HepG2 (cell line): ENCODE measurements at regions not wholly inside any gene's neighbourhood (a gene's known extent, or its start where the extent isn't known, plus 50 kb on each side); places are given as distances from the start of the nearest gene placed in this dataset.

ENCODE experiments used
- CHD2 ChIP-seq: IDR thresholded peaks from 2 replicates; pipeline ENCODE4 v1.6.1; 2011; ENCODE audit warnings: low read depth, low read length, improper control_type of control experiment
- EP300 ChIP-seq, 3 experiments: sonication (generic) in 1 of 3; formaldehyde crosslinking in 1 of 3; IDR thresholded peaks; 2 replicates each; pipeline versions ENCODE4 v1.5.1 to v1.6.1; 2011 to 2020; ENCODE audit warnings: low read depth in 2 of 3, low read length in 2 of 3, borderline replicate concordance in 1 of 3, improper control_type of control experiment in 1 of 3, mild to moderate bottlenecking in 1 of 3, missing genetic modification reagents in 1 of 3, moderate library complexity in 1 of 3
- EZH2 ChIP-seq: conservative IDR thresholded peaks from 2 replicates; pipeline ENCODE4 v1.6.1; 2012; ENCODE audit warnings: mild to moderate bottlenecking, low read depth, low read length, moderate library complexity
- FOXJ3 ChIP-seq: sonication (generic); formaldehyde crosslinking; IDR thresholded peaks from 2 replicates; pipeline ENCODE4 v1.4.0; 2020; ENCODE audit warnings: missing genetic modification reagents, mild to moderate bottlenecking, borderline replicate concordance
- GABPA ChIP-seq, 2 experiments: IDR thresholded peaks; 2 replicates each; pipeline ENCODE4 v1.6.1; 2011 to 2016; ENCODE audit warnings: low read depth in 2 of 2, low read length in 1 of 2, missing biosample characterization in 1 of 2, missing genetic modification characterization in 1 of 2
- GATAD2A ChIP-seq: IDR thresholded peaks from 2 replicates; pipeline ENCODE4 v1.6.1; 2016
- MYC ChIP-seq: sonication (generic); formaldehyde crosslinking; IDR thresholded peaks from 2 replicates; pipeline ENCODE4 v1.9.0; 2021; ENCODE audit warnings: missing genetic modification reagents, borderline replicate concordance
- NFATC3 ChIP-seq: sonication (generic); formaldehyde crosslinking; IDR thresholded peaks from 2 replicates; pipeline ENCODE4 v1.5.1; 2020; ENCODE audit warnings: mild to moderate bottlenecking, missing genetic modification reagents
- NR2F1 ChIP-seq, 2 experiments: fragments of 450-650 bp in 1 of 2; formaldehyde crosslinking in 1 of 2; IDR thresholded peaks; 2 replicates each; pipeline versions ENCODE4 v1.5.0 to v1.6.1; 2016 to 2020; ENCODE audit warnings: mild to moderate bottlenecking in 1 of 2, missing compliant biosample characterization in 1 of 2, missing genetic modification reagents in 1 of 2, moderate library complexity in 1 of 2
- SMYD3 ChIP-seq: sonication (generic); formaldehyde crosslinking; IDR thresholded peaks from 2 replicates; pipeline ENCODE4 v1.8.1; 2023; ENCODE audit warnings: mild to moderate bottlenecking, missing genetic modification reagents
- ZNF343 ChIP-seq: sonication (generic); formaldehyde crosslinking; IDR thresholded peaks from 2 replicates; pipeline ENCODE4 v1.4.0; 2020; ENCODE audit warnings: mild to moderate bottlenecking, missing genetic modification reagents
- ZSCAN9 ChIP-seq: IDR thresholded peaks from 2 replicates; pipeline ENCODE4 v1.6.1; 2016; ENCODE audit warnings: borderline replicate concordance
- TF ChIP-seq, protein P1 (sequence below): sonication (generic); formaldehyde crosslinking; IDR thresholded peaks from 2 replicates; pipeline ENCODE4 v1.4.0; 2020; ENCODE audit warnings: missing genetic modification reagents, borderline replicate concordance
- TF ChIP-seq, protein P2 (sequence below): sonication (generic); formaldehyde crosslinking; IDR thresholded peaks from 2 replicates; pipeline ENCODE4 v1.4.0; 2020; ENCODE audit warnings: missing genetic modification reagents

DNA sequence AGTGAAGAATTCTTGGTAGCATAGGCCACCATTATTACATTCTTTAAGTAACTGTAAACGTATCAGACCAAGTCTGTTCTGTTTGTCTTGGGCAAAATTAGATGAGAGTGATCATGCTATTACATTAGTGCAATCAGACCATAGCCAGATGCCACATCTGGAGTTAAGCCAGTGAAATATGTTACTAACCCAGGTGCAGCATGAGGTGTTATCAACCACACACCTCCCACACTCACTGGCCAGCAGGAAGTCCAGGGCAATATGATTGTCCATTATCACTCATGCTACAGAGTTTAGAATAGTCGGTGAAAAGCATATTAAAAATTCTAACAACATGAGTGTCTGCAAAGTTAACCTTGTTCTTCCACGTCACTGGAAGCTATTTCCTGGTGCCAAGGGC, 119.4 kb downstream of the GPCPD1 start:
- no peak for TF ChIP-seq NR2F1 (CRISPR knock-in tag; IDR thresholded peaks at IDR 0.05)
- no peak for TF ChIP-seq EZH2
- TF ChIP-seq CHD2, result no peak
- TF ChIP-seq GATAD2A (CRISPR knock-in tag), result no peak
- TF ChIP-seq ZSCAN9 (CRISPR knock-in tag), result no peak
- TF ChIP-seq, protein P1, sequence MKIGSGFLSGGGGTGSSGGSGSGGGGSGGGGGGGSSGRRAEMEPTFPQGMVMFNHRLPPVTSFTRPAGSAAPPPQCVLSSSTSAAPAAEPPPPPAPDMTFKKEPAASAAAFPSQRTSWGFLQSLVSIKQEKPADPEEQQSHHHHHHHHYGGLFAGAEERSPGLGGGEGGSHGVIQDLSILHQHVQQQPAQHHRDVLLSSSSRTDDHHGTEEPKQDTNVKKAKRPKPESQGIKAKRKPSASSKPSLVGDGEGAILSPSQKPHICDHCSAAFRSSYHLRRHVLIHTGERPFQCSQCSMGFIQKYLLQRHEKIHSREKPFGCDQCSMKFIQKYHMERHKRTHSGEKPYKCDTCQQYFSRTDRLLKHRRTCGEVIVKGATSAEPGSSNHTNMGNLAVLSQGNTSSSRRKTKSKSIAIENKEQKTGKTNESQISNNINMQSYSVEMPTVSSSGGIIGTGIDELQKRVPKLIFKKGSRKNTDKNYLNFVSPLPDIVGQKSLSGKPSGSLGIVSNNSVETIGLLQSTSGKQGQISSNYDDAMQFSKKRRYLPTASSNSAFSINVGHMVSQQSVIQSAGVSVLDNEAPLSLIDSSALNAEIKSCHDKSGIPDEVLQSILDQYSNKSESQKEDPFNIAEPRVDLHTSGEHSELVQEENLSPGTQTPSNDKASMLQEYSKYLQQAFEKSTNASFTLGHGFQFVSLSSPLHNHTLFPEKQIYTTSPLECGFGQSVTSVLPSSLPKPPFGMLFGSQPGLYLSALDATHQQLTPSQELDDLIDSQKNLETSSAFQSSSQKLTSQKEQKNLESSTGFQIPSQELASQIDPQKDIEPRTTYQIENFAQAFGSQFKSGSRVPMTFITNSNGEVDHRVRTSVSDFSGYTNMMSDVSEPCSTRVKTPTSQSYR (CRISPR knock-in tag), result no peak
- TF ChIP-seq GABPA (IDR thresholded peaks at IDR 0.05; ENCODE audit: low read depth, low read length), result no peak
- no peak for TF ChIP-seq GABPA (CRISPR knock-in tag; IDR thresholded peaks at IDR 0.05; ENCODE audit: low read depth)
- no peak for TF ChIP-seq FOXJ3 (CRISPR knock-in tag)
- no peak for TF ChIP-seq ZNF343 (CRISPR knock-in tag)
- TF ChIP-seq EP300 (IDR thresholded peaks at IDR 0.05; ENCODE audit: low read depth in 2 of 2, low read length in 2 of 2), result no peak
- no peak for TF ChIP-seq EP300 (CRISPR knock-in tag; IDR thresholded peaks at IDR 0.05; ENCODE audit: borderline replicate concordance)
- TF ChIP-seq NFATC3 (CRISPR knock-in tag), result no peak
- TF ChIP-seq MYC, result no peak
- TF ChIP-seq, protein P2, sequence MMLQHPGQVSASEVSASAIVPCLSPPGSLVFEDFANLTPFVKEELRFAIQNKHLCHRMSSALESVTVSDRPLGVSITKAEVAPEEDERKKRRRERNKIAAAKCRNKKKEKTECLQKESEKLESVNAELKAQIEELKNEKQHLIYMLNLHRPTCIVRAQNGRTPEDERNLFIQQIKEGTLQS, result no peak
- TF ChIP-seq SMYD3 (CRISPR knock-in tag), result no peak
